ENCODE measurements at regions not wholly inside any gene's neighbourhood (a gene's known extent, or its start where the extent isn't known, plus 50 kb on each side); places are given as distances from the start of the nearest gene placed in this dataset.

GRCh38 chr11:91639359-91639758, 585.3 kb upstream of the FAT3 start:
- Mint-ChIP-seq H3K27me3 (ENCODE audit: insufficient read depth) (no peaks in the 10 kb centered on the region), H3K4me1 (ENCODE audit: low read depth) (no peaks in the 10 kb centered on the region), H3K4me3 (no peak overlapping the region), H3K9me3 (peaks cover 4% of the 10 kb centered on the region), H3K36me3 (ENCODE audit: low read depth) (no peaks in the 10 kb centered on the region), H3K27ac (no peak overlapping the region)
- DNase-seq (ENCODE audit: low spot score) = no peak
- intact Hi-C loops (cut with micrococcal nuclease) = no loop called here

DNA sequence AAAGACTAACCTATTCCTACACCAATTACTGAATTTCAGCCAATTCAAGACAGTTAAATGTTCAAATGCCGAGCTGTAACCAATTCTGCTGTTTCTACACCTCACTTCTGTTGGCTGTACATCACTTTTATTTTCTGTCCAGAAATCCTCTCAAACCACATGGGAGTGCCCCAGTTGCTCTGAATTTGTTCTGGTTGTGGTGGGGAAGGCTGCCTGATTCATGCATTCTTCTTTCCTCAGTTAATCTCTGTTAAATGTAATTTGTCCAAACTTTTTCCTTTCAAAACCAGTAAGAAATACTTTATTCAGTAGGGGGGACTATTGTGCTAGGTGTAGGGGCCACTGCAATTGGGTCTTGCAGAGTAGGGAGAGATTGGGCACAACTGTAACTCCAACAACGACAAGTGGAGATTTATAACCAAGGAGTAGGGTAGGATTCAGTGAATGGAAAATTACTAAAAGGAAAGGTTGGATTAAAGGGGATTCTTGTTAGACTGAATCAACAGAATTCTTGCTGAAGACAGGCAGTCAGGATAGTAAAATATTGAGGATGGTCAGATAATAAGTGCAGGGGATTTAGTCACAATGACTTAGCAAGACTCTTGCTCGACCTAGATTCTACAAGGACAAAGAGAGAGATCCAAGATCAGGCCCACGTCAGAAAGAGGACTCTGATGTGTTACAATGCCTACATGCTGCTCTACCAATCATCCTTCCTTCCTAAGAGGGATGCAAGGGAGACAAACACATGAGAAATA, 593.5 kb upstream of the FAT3 start:
- no peaks in the 10 kb centered on the region for H3K36me3 Mint-ChIP-seq (ENCODE audit: low read depth)
- intact Hi-C loops (cut with micrococcal nuclease) = no loop called here
- DNase-seq (ENCODE audit: low spot score) = no peak
- no peaks in the 10 kb centered on the region for H3K27me3 Mint-ChIP-seq (ENCODE audit: insufficient read depth)
- no peaks in the 10 kb centered on the region for H3K4me1 Mint-ChIP-seq (ENCODE audit: low read depth)
- no peak overlapping the region for H3K27ac Mint-ChIP-seq
- no peak overlapping the region for H3K4me3 Mint-ChIP-seq
- no peaks in the 10 kb centered on the region for H3K9me3 Mint-ChIP-seq

DNA sequence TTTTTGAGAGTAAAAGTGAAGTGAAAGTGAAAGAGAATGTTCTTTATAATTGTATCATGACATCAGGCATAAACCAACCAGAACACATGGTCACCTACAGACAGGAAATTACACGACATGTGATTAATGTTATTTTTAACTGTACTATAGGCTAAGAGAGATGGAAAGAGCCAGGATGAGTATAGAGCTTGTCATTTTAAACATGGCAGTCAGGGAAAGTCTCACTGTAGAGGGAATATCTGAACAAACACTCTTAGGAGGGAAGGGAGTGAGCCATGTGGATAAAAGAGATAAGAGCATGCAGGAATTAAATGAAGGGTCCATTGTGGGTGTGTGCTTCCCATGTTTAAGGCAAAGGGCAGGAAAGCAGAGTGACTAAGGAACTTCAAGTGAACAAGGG, 599.1 kb upstream of the FAT3 start:
- H3K4me3 Mint-ChIP-seq = no peak overlapping the region
- H3K36me3 Mint-ChIP-seq (ENCODE audit: low read depth) = no peaks in the 10 kb centered on the region
- intact Hi-C loops (cut with micrococcal nuclease) = no loop called here
- DNase-seq (ENCODE audit: low spot score) = no peak
- H3K27me3 Mint-ChIP-seq (ENCODE audit: insufficient read depth) = no peaks in the 10 kb centered on the region
- H3K9me3 Mint-ChIP-seq = peaks cover 7% of the 10 kb centered on the region
- H3K27ac Mint-ChIP-seq = no peak overlapping the region
- H3K4me1 Mint-ChIP-seq (ENCODE audit: low read depth) = no peaks in the 10 kb centered on the region

DNA sequence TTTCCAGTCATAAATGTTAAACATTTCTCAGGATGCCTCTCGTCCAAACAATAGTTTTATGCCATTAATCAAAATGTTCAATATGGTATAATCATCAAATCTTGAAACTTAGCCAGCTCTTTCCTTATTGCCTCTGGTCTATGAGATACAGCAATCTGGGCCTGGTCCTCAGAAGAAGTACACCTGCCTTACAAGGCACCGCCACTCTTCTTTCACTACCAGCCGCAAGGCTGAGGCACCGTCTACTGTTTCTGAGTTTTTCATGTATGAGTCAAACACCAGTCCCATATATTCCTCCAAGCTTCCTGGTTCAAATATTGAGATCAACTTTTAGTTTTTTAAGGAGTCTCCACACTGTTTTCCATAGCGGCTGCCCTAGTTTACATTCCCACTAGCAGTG, 600.6 kb upstream of the FAT3 start:
- Mint-ChIP-seq H3K36me3 (ENCODE audit: low read depth) (no peaks in the 10 kb centered on the region), H3K27ac (no peak overlapping the region), H3K4me3 (no peak overlapping the region), H3K4me1 (ENCODE audit: low read depth) (no peaks in the 10 kb centered on the region), H3K9me3 (peaks cover 7% of the 10 kb centered on the region), H3K27me3 (ENCODE audit: insufficient read depth) (no peaks in the 10 kb centered on the region)
- intact Hi-C loops (cut with micrococcal nuclease) = no loop called here
- no peak for DNase-seq (ENCODE audit: low spot score)

DNA sequence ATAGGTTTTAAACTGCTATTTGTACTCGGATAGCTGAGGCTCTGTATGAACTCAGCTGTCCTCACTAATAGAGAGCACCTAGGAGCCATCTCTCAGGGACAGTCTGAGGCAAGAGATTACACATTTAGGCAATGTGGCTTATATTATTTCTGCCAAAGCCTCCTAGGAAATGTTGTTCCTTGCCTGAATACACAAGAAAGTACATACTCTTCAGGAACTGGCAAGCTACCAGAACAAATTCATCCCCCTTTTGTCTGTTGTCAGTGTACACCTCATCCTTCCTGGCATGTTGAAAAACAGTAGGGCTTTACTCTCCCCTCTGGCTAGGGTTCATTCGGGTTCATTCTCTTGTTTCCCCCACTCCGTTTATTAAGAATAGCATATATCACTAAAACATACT, 615.9 kb upstream of the FAT3 start:
- no peaks in the 10 kb centered on the region for H3K4me1 Mint-ChIP-seq (ENCODE audit: low read depth)
- H3K27me3 Mint-ChIP-seq (ENCODE audit: insufficient read depth) = no peaks in the 10 kb centered on the region
- no peak overlapping the region for H3K27ac Mint-ChIP-seq
- no peak for DNase-seq (ENCODE audit: low spot score)
- no peak overlapping the region for H3K4me3 Mint-ChIP-seq
- intact Hi-C loops (cut with micrococcal nuclease) = no loop called here
- H3K36me3 Mint-ChIP-seq (ENCODE audit: low read depth) = no peaks in the 10 kb centered on the region
- H3K9me3 Mint-ChIP-seq = peaks cover 10% of the 10 kb centered on the region

DNA sequence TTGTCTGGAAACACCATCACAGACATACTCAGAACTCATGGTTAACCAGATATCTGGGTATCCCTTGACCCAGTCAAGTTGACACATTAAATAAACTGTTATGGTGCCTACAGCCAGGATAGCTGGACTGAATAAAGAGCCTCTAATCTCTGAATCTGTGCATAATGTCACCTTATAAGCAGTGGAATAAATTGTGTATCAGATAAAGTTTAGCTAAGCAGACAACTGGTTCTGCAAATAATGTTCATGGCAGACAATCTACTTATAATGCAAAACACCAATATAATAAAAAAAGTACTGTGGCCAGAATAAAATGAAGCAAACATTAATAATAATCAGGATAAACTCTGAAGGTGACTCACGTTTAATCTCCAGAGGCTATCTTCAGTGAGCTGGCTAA, 628.5 kb upstream of the FAT3 start:
- DNase-seq (ENCODE audit: low spot score) = no peak
- H3K36me3 Mint-ChIP-seq (ENCODE audit: low read depth) = no peaks in the 10 kb centered on the region
- no peak overlapping the region for H3K27ac Mint-ChIP-seq
- intact Hi-C loops (cut with micrococcal nuclease) = no loop called here
- no peaks in the 10 kb centered on the region for H3K27me3 Mint-ChIP-seq (ENCODE audit: insufficient read depth)
- H3K9me3 Mint-ChIP-seq = peaks cover 21% of the 10 kb centered on the region
- no peaks in the 10 kb centered on the region for H3K4me1 Mint-ChIP-seq (ENCODE audit: low read depth)
- no peak overlapping the region for H3K4me3 Mint-ChIP-seq

- Mint-ChIP-seq H3K4me1 (ENCODE audit: low read depth) (no peaks in the 10 kb centered on the region), H3K36me3 (ENCODE audit: low read depth) (no peaks in the 10 kb centered on the region)
These were observed 633.6 kb upstream of the FAT3 start for GRCh38 chr11:91591021-91591420.

GRCh38 chr11:91587131-91587530, 637.5 kb upstream of the FAT3 start:
- H3K9me3 Mint-ChIP-seq = peaks cover 49% of the 10 kb centered on the region
- DNase-seq (ENCODE audit: low spot score) = no peak
- H3K27ac Mint-ChIP-seq = no peak overlapping the region
- H3K4me3 Mint-ChIP-seq = no peak overlapping the region
- no peaks in the 10 kb centered on the region for H3K4me1 Mint-ChIP-seq (ENCODE audit: low read depth)
- H3K36me3 Mint-ChIP-seq (ENCODE audit: low read depth) = no peaks in the 10 kb centered on the region
- intact Hi-C loops (cut with micrococcal nuclease) = no loop called here
- H3K27me3 Mint-ChIP-seq (ENCODE audit: insufficient read depth) = no peaks in the 10 kb centered on the region

More at GRCh38 chr11:91591021-91591420, 633.6 kb upstream of the FAT3 start:
- Mint-ChIP-seq H3K4me3 (no peak overlapping the region), H3K9me3 (peaks cover 41% of the 10 kb centered on the region), H3K27ac (no peak overlapping the region), H3K27me3 (ENCODE audit: insufficient read depth) (no peaks in the 10 kb centered on the region)
- DNase-seq (ENCODE audit: low spot score) = no peak
- intact Hi-C loops (cut with micrococcal nuclease) = no loop called here

DNA sequence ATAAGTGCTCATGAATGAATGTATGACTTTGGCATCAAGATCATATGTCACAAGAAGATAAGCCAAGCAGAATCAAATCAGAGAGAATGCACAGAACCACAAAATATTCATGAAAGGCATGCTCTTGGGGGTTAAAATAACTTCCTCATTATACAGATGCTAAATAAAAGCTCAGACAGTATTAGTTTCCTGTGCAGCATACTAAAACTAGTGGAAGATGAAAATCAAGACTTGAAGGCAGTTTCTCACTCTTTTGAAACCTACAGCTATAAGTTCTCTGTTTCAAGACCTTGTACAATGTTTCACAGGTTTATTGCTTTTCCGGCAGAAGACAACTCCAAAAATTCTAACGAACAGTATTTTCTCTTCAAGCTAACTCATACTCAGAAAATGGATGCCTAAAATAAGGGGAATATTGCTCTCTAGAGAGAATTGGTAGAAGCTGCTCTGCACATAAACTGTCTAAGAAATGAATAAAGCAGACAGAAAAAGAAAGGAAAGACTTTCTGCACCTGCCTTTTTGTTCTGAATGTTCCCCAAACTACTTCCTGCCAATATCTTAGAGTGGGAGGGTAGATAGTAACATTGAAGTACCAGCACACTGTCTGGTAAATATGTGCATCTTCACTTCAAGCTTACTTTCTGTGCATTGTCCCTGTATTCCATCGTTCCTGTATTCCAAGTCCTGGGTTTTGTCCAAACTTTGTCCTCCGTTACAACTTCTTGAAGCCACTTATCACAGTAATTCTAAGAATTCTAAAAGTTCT, 639.4 kb upstream of the FAT3 start:
- no peak for DNase-seq (ENCODE audit: low spot score)

DNA sequence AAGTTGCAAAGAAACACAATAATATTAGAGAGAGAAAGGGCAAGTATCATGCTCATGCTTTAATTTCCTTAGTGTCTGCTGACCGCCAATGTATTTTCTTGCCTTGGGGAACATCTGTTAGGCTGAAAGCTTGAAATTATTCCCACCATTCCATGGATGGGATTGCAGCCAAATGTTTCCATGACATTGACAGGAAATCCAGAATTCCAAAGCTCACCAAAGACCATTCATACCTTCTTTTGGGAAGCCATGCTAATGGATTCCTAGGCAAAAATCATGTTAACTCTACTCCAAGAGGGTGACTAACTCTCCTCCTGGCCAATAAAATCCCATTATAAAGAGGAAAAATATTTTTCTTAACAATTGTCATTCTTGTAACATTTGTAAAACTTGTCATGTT, 661.4 kb upstream of the FAT3 start:
- DNase-seq (ENCODE audit: low spot score) = no peak
- no peak overlapping the region for H3K27ac Mint-ChIP-seq
- H3K9me3 Mint-ChIP-seq = peaks cover 23% of the 10 kb centered on the region
- no peak overlapping the region for H3K4me3 Mint-ChIP-seq
- H3K27me3 Mint-ChIP-seq (ENCODE audit: insufficient read depth) = no peaks in the 10 kb centered on the region
- no peaks in the 10 kb centered on the region for H3K36me3 Mint-ChIP-seq (ENCODE audit: low read depth)
- intact Hi-C loops (cut with micrococcal nuclease) = no loop called here
- no peaks in the 10 kb centered on the region for H3K4me1 Mint-ChIP-seq (ENCODE audit: low read depth)

More for the DNA sequence above, 639.4 kb upstream of the FAT3 start:
- H3K9me3 Mint-ChIP-seq = peaks cover 49% of the 10 kb centered on the region
- intact Hi-C loops (cut with micrococcal nuclease) = no loop called here
- H3K4me3 Mint-ChIP-seq = no peak overlapping the region
- H3K27ac Mint-ChIP-seq = no peak overlapping the region
- H3K4me1 Mint-ChIP-seq (ENCODE audit: low read depth) = no peaks in the 10 kb centered on the region
- no peaks in the 10 kb centered on the region for H3K27me3 Mint-ChIP-seq (ENCODE audit: insufficient read depth)
- no peaks in the 10 kb centered on the region for H3K36me3 Mint-ChIP-seq (ENCODE audit: low read depth)

DNA sequence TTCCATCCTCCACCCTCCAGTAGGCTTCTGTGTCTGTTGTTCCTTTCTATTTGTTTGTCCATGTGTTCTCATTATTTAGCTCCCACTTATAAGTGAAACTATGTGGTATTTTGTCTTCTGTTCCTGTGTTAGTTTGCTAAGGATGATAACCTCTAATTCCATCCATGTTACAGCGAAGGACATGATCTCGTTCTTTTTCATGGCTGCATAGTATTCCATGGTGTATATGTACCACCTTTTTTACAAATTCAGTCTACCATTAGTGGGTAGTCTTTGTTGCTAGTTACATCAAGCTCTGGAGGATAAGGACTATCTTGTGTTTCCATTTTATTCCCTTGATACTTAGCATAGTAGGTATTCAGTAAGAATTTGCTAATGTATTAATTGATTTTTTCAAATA, 664.2 kb upstream of the FAT3 start:
- Mint-ChIP-seq H3K36me3 (ENCODE audit: low read depth) (no peaks in the 10 kb centered on the region), H3K27ac (no peak overlapping the region), H3K4me3 (no peak overlapping the region), H3K27me3 (ENCODE audit: insufficient read depth) (no peaks in the 10 kb centered on the region), H3K9me3 (peaks cover 23% of the 10 kb centered on the region), H3K4me1 (ENCODE audit: low read depth) (no peaks in the 10 kb centered on the region)
- no peak for DNase-seq (ENCODE audit: low spot score)
- intact Hi-C loops (cut with micrococcal nuclease) = no loop called here

DNA sequence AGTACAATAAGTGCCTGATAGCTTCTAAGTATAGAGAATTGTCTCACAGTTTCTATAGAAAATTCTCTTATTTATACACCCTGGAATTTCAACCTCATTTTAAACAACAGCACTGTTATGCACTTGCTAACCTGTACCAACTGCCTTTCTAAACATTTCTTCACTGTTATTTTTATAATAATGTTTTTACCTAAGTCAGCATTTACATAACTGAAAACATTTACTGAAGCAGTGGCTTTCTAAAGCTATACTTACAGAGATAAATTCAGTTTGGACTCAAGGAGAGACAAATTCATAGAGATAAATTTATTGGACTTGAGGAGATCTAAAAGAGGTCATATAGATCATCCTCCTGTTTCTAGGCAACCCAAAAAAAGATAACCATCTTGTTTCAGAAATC, 686.6 kb upstream of the FAT3 start:
- H3K36me3 Mint-ChIP-seq (ENCODE audit: low read depth) = no peaks in the 10 kb centered on the region
- H3K4me1 Mint-ChIP-seq (ENCODE audit: low read depth) = no peaks in the 10 kb centered on the region
- DNase-seq (ENCODE audit: low spot score) = no peak
- H3K27ac Mint-ChIP-seq = no peak overlapping the region
- peaks cover 22% of the 10 kb centered on the region for H3K9me3 Mint-ChIP-seq
- no peak overlapping the region for H3K4me3 Mint-ChIP-seq
- intact Hi-C loops (cut with micrococcal nuclease) = no loop called here
- H3K27me3 Mint-ChIP-seq (ENCODE audit: insufficient read depth) = no peaks in the 10 kb centered on the region

DNA sequence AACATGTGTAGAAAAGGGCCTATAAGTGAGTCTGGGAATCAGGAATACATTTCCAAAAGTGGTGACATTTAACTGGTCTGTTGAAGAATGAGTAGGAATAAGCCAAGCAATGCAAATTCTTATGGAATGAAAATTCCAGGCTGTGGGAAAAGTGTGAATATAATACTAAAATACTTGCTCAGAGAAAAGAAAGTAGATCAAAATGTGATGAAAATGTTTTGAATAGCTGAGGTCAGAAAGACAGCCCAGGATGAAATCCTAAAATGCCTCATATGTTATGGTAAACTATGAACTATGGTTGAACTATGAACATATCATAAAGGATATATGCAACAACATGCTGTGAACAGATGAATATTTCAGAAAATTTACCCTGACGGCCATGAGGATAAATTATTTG, 688.3 kb upstream of the FAT3 start:
- no peaks in the 10 kb centered on the region for H3K36me3 Mint-ChIP-seq (ENCODE audit: low read depth)
- intact Hi-C loops (cut with micrococcal nuclease) = no loop called here
- no peaks in the 10 kb centered on the region for H3K27me3 Mint-ChIP-seq (ENCODE audit: insufficient read depth)
- peaks cover 20% of the 10 kb centered on the region for H3K9me3 Mint-ChIP-seq
- H3K4me1 Mint-ChIP-seq (ENCODE audit: low read depth) = no peaks in the 10 kb centered on the region
- no peak overlapping the region for H3K27ac Mint-ChIP-seq
- no peak for DNase-seq (ENCODE audit: low spot score)
- no peak overlapping the region for H3K4me3 Mint-ChIP-seq
